Loucy (cell line): ENCODE measurements at regions not wholly inside any gene's neighbourhood (a gene's known extent, or its start where the extent isn't known, plus 50 kb on each side); places are given as distances from the start of the nearest gene placed in this dataset.

Source experiments
- H2AFZ ChIP-seq: fragments of 200-600 bp; sonication (generic); 2 replicates; pipeline ENCODE4 v1.6.0; 2016; ENCODE audit warnings: antibody characterized with exemption, mild to moderate bottlenecking, low read length, moderate library complexity
- H3F3A ChIP-seq: fragments of 200-600 bp; 2 replicates; pipeline ENCODE4 v1.6.0; 2016; ENCODE audit warnings: antibody characterized with exemption, low read depth, mild to moderate bottlenecking
- H3K27me3 ChIP-seq: fragments of 200-600 bp; sonication (generic); 2 replicates; pipeline ENCODE4 v1.6.1; 2014; ENCODE audit warnings: low read length, mild to moderate bottlenecking; ENCODE audit not compliant: insufficient read depth, poor library complexity, severe bottlenecking
- H3K36me3 ChIP-seq: fragments of 200-600 bp; sonication (generic); 2 replicates; pipeline ENCODE4 v1.6.1; 2016; ENCODE audit warnings: low read length; ENCODE audit not compliant: insufficient read depth
- H3K4me1 ChIP-seq: fragments of 200-600 bp; sonication (generic); 2 replicates; pipeline ENCODE4 v1.5.1; 2014; ENCODE audit warnings: low read length, mild to moderate bottlenecking; ENCODE audit not compliant: insufficient read depth, poor library complexity, severe bottlenecking
- H3K4me2 ChIP-seq: fragments of 200-600 bp; sonication (generic); 2 replicates; pipeline ENCODE4 v1.6.0; 2014; ENCODE audit warnings: antibody characterized with exemption, low read length, low read depth, mild to moderate bottlenecking; ENCODE audit not compliant: poor library complexity, severe bottlenecking
- H3K4me3 ChIP-seq: fragments of 200-600 bp; sonication (generic); 2 replicates; pipeline ENCODE4 v1.5.1; 2014; ENCODE audit warnings: low read length, mild to moderate bottlenecking, mixed read lengths; ENCODE audit not compliant: poor library complexity, severe bottlenecking
- H3K79me2 ChIP-seq: fragments of 200-600 bp; sonication (generic); 2 replicates; pipeline ENCODE4 v1.6.1; 2014; ENCODE audit warnings: low read length; ENCODE audit not compliant: insufficient read depth
- H3K9ac ChIP-seq: fragments of 200-600 bp; sonication (generic); 2 replicates; pipeline ENCODE4 v1.6.0; 2014; ENCODE audit warnings: mild to moderate bottlenecking, low read depth, low read length, moderate library complexity; ENCODE audit not compliant: poor library complexity, severe bottlenecking
- H3K9me2 ChIP-seq: fragments of 200-600 bp; sonication (generic); replicated peaks from 2 replicates; pipeline ENCODE4 v1.6.1; 2016; ENCODE audit warnings: low read depth, low read length, mixed read lengths
- H3K9me3 ChIP-seq: fragments of 200-600 bp; sonication (generic); 2 replicates; pipeline ENCODE4 v1.6.1; 2014; ENCODE audit warnings: mild to moderate bottlenecking, antibody characterized with exemption, low read length, low read depth; ENCODE audit not compliant: insufficient read depth
- H4K20me1 ChIP-seq: fragments of 200-600 bp; sonication (generic); 2 replicates; pipeline ENCODE4 v1.6.0; 2014; ENCODE audit warnings: antibody characterized with exemption, low read length, mild to moderate bottlenecking; ENCODE audit not compliant: insufficient read depth, poor library complexity, severe bottlenecking
- EZH2phosphoT487 ChIP-seq: fragments of 200-600 bp; IDR thresholded peaks from 2 replicates; pipeline ENCODE4 v1.6.1; 2018; ENCODE audit warnings: antibody characterized with exemption, mild to moderate bottlenecking, moderate library complexity, borderline replicate concordance
- TF ChIP-seq, protein P1 (sequence below): fragments of 200-600 bp; sonication (generic); conservative IDR thresholded peaks from 2 replicates; pipeline ENCODE4 v1.5.1; 2014; ENCODE audit warnings: mild to moderate bottlenecking, antibody characterized with exemption, low read length

DNA sequence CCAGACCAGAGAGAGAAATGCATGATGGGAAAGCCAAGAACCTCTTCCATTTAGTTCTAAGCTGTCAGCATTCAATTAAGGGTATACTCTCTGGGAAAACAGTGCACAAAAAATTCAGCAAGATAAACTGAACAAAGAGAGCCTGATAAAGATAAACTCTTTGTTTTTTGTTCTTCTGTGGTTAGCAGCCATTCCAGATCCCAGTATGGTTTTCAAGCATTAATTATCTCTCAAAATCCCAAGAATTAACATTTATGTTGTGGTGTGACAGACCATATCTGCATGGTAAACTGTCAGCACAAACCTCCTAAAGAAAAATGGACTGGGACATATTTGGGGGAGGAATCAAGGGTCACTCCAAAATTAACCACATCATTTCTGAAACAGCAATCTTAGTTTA is 124.0 kb upstream of the LRRN1 start:
- Histone ChIP-seq H3K9ac (no peak overlapping the region), H3K36me3 (no peaks in the 10 kb centered on the region), H3K9me2 (no peaks in the 10 kb centered on the region), H3F3A (no peaks in the 10 kb centered on the region), H2AFZ (no peak overlapping the region), H3K4me3 (no peak overlapping the region), H3K4me2 (no peak overlapping the region), H3K79me2 (no peaks in the 10 kb centered on the region), H3K9me3 (no peaks in the 10 kb centered on the region), H3K27me3 (no peaks in the 10 kb centered on the region), H4K20me1 (no peaks in the 10 kb centered on the region), H3K4me1 (no peaks in the 10 kb centered on the region)
- no peak for TF ChIP-seq EZH2phosphoT487
- TF ChIP-seq, protein P1, sequence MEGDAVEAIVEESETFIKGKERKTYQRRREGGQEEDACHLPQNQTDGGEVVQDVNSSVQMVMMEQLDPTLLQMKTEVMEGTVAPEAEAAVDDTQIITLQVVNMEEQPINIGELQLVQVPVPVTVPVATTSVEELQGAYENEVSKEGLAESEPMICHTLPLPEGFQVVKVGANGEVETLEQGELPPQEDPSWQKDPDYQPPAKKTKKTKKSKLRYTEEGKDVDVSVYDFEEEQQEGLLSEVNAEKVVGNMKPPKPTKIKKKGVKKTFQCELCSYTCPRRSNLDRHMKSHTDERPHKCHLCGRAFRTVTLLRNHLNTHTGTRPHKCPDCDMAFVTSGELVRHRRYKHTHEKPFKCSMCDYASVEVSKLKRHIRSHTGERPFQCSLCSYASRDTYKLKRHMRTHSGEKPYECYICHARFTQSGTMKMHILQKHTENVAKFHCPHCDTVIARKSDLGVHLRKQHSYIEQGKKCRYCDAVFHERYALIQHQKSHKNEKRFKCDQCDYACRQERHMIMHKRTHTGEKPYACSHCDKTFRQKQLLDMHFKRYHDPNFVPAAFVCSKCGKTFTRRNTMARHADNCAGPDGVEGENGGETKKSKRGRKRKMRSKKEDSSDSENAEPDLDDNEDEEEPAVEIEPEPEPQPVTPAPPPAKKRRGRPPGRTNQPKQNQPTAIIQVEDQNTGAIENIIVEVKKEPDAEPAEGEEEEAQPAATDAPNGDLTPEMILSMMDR, result no peak

DNA sequence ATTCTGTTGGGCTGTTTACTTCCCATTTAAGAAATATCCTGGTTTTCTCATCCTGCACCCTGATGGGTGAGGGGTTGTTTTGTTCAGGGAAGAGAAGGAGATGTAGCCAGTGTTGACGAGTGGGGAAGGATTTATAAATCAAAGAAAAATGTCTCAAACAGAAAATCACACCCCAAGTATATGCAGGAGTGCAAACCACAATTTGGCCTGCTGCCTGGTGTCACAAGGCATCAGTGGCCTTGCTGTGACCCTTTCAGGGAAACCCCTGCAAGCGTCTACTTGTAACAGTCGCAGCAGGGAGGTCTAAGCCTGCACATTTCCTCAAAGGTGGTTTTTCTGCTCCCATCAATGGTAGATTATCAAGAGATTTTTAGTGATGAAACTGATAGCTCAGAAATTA is 132.6 kb upstream of the LRRN1 start:
- H3K79me2 ChIP-seq, result no peaks in the 10 kb centered on the region
- no peak overlapping the region for H2AFZ ChIP-seq
- H3K9me2 ChIP-seq, result no peaks in the 10 kb centered on the region
- H3K36me3 ChIP-seq, result no peaks in the 10 kb centered on the region
- H3K9ac ChIP-seq, result no peak overlapping the region
- no peak overlapping the region for H3K4me3 ChIP-seq
- no peaks in the 10 kb centered on the region for H3K4me1 ChIP-seq
- H3F3A ChIP-seq, result no peaks in the 10 kb centered on the region
- H4K20me1 ChIP-seq, result no peaks in the 10 kb centered on the region
- no peaks in the 10 kb centered on the region for H3K27me3 ChIP-seq
- no peak for TF ChIP-seq EZH2phosphoT487
- TF ChIP-seq, protein P1, result no peak
- H3K4me2 ChIP-seq, result no peak overlapping the region
- H3K9me3 ChIP-seq, result no peaks in the 10 kb centered on the region

DNA sequence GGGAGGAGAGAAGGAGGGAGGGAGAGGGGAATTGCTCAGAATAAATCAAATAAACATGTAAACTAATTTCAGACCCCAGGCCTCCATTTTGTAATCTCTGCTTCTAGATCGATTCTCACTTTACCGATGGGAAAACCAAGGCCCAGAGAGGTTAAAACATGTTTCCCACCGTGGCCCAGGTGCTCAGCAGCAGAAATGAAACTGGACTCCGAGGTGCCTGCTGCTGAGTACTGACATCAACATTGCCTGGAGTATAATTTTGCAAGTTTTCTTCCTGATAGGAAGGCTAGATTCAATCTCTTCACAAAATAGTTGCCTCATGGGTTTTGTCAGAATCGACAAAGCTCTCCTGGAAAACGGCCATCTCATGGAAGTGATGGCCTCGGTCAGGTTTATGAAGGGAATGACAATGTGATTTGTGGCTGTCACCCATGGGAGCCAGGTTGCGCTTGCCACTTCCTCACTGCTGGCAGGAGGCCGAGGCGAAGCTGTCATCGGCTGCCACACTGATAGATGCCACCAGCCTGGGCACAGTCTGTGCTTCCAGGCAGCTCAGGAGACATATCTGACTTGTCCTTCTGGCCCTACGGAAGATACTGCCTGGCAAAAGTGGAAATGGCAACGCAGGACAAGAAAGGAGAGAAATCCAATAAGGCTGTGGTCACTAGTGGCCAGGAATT is 133.1 kb upstream of the LRRN1 start:
- no peak overlapping the region for H2AFZ ChIP-seq
- H3K4me2 ChIP-seq, result no peak overlapping the region
- no peak overlapping the region for H3K4me3 ChIP-seq

More for the DNA sequence above, 133.1 kb upstream of the LRRN1 start:
- H3K9me2 ChIP-seq, result no peaks in the 10 kb centered on the region
- no peaks in the 10 kb centered on the region for H3K4me1 ChIP-seq
- no peaks in the 10 kb centered on the region for H3K79me2 ChIP-seq
- TF ChIP-seq, protein P1, result no peak
- TF ChIP-seq EZH2phosphoT487, result no peak
- no peaks in the 10 kb centered on the region for H4K20me1 ChIP-seq
- no peaks in the 10 kb centered on the region for H3F3A ChIP-seq
- no peaks in the 10 kb centered on the region for H3K27me3 ChIP-seq
- no peaks in the 10 kb centered on the region for H3K36me3 ChIP-seq
- H3K9me3 ChIP-seq, result no peaks in the 10 kb centered on the region
- H3K9ac ChIP-seq, result no peak overlapping the region
